ENCODE measurements at regions not wholly inside any gene's neighbourhood (a gene's known extent, or its start where the extent isn't known, plus 50 kb on each side); places are given as distances from the start of the nearest gene placed in this dataset.

GRCh38 chr5:82849885-82850284 lies 227.3 kb downstream of the TMEM167A start:
- DNase-seq (ENCODE audit: low spot score) = no peak

- no peak for DNase-seq (ENCODE audit: low spot score)
Observed at GRCh38 chr5:82847562-82847961, 229.6 kb downstream of the TMEM167A start.

GRCh38 chr5:82839881-82840280 lies 237.3 kb downstream of the TMEM167A start:
- no peak for DNase-seq (ENCODE audit: low spot score)

- DNase-seq (ENCODE audit: low spot score) = no peak
Observed at GRCh38 chr5:82835488-82835887, 241.7 kb downstream of the TMEM167A start.

GRCh38 chr5:82834151-82834550 lies 243.0 kb downstream of the TMEM167A start:
- DNase-seq (ENCODE audit: low spot score) = no peak

GRCh38 chr5:82833277-82833676 lies 243.9 kb downstream of the TMEM167A start:
- no peak for DNase-seq (ENCODE audit: low spot score)

GRCh38 chr5:82832445-82832844 lies 244.7 kb downstream of the TMEM167A start:
- DNase-seq (ENCODE audit: low spot score) = no peak

- no peak for DNase-seq (ENCODE audit: low spot score)
Observed at GRCh38 chr5:82828211-82828610, 249.0 kb downstream of the TMEM167A start.

- no peak for DNase-seq (ENCODE audit: low spot score)
Observed at GRCh38 chr5:82827651-82828050, 249.5 kb downstream of the TMEM167A start.

- DNase-seq (ENCODE audit: low spot score) = no peak
Observed at GRCh38 chr5:82822634-82822927, 254.6 kb downstream of the TMEM167A start.

GRCh38 chr5:82821846-82822633 lies 255.2 kb downstream of the TMEM167A start:
- DNase-seq (ENCODE audit: low spot score) = no peak

- DNase-seq (ENCODE audit: low spot score) = no peak
Observed at GRCh38 chr5:82820961-82821845, 256.0 kb downstream of the TMEM167A start.

- DNase-seq (ENCODE audit: low spot score) = no peak
Observed at GRCh38 chr5:82820188-82820587, 257.0 kb downstream of the TMEM167A start.

- DNase-seq (ENCODE audit: low spot score) = no peak
Observed at GRCh38 chr5:82817897-82818676, 259.1 kb downstream of the TMEM167A start.

GRCh38 chr5:82816926-82817325 lies 260.3 kb downstream of the TMEM167A start:
- DNase-seq (ENCODE audit: low spot score) = no peak

- DNase-seq (ENCODE audit: low spot score) = no peak
Observed at GRCh38 chr5:82815871-82816270, 261.3 kb downstream of the TMEM167A start.

- DNase-seq (ENCODE audit: low spot score) = no peak
Observed at GRCh38 chr5:82813861-82814260, 263.3 kb downstream of the TMEM167A start.

- no peak for DNase-seq (ENCODE audit: low spot score)
Observed at GRCh38 chr5:82812575-82812974, 264.6 kb downstream of the TMEM167A start.

GRCh38 chr5:82811490-82811889 lies 265.7 kb downstream of the TMEM167A start:
- no peak for DNase-seq (ENCODE audit: low spot score)

- no peak for DNase-seq (ENCODE audit: low spot score)
Observed at GRCh38 chr5:82809420-82810143, 267.6 kb downstream of the TMEM167A start.

GRCh38 chr5:82808960-82809359 lies 268.2 kb downstream of the TMEM167A start:
- DNase-seq (ENCODE audit: low spot score) = no peak

- no peak for DNase-seq (ENCODE audit: low spot score)
Observed at GRCh38 chr5:82807021-82807420, 270.2 kb downstream of the TMEM167A start.

Data from HuH-7.5 (cell line).